ENCODE measurements at regions not wholly inside any gene's neighbourhood (a gene's known extent, or its start where the extent isn't known, plus 50 kb on each side); places are given as distances from the start of the nearest gene placed in this dataset.

DNA sequence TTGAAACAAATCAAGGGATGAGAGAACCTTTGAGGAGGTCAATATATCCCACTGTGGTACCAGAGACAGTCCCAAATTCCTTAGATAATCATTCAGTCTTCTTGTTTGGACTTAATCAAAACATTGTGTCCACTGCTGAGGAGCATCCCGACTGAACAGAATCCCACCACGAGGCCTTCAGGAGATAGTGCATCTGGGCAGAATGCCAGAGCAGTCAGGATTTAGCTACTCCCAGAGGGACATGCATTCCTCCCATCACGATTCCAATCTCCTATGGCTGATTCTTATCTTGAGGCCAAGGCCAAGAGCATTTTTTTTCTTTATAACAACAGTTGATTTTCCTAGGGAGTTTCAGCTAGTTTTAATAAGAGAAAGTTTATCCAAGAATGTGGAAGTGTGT is 87.4 kb upstream of the COX10 start (continued):
- TF ChIP-seq EMX1 (CRISPR knock-in tag; IDR thresholded peaks at IDR 0.05) = no peak

DNA sequence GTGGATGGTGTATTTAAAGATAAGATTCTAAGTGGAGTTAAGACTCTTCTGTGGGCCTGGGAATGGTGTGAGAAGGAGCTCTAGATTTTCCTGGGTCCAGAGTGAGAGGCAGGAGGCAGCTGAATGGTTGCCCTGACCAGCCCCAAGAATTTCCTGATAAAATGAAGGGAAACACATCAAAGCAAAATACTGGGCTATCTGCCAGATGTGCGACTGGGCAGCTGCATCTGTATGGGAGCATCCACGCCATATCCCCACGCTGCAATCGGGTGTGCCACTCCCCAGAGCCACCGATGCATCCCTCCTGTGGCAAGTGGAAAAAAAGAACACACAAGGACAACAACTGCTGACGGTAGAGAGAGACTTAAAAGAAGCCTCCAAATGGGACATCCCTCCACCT is 84.3 kb upstream of the COX10 start:
- POLR2A ChIA-PET = no interaction called here
- DNase-seq (ENCODE audit: low spot score) (no peak), ATAC-seq (no peak)
- Mint-ChIP-seq H3K4me3 (no peak overlapping the region), H3K36me3 (no peaks in the 10 kb centered on the region), H3K9me3 (peaks cover 7% of the 10 kb centered on the region; the same call in 1 of the 2 replicates), H3K27me3 (ENCODE audit: low read depth) (no peaks in the 10 kb centered on the region), H3K4me1 (peaks cover 19% of the 10 kb centered on the region), H3K27ac (no peak overlapping the region)
- TF ChIP-seq, protein P1, sequence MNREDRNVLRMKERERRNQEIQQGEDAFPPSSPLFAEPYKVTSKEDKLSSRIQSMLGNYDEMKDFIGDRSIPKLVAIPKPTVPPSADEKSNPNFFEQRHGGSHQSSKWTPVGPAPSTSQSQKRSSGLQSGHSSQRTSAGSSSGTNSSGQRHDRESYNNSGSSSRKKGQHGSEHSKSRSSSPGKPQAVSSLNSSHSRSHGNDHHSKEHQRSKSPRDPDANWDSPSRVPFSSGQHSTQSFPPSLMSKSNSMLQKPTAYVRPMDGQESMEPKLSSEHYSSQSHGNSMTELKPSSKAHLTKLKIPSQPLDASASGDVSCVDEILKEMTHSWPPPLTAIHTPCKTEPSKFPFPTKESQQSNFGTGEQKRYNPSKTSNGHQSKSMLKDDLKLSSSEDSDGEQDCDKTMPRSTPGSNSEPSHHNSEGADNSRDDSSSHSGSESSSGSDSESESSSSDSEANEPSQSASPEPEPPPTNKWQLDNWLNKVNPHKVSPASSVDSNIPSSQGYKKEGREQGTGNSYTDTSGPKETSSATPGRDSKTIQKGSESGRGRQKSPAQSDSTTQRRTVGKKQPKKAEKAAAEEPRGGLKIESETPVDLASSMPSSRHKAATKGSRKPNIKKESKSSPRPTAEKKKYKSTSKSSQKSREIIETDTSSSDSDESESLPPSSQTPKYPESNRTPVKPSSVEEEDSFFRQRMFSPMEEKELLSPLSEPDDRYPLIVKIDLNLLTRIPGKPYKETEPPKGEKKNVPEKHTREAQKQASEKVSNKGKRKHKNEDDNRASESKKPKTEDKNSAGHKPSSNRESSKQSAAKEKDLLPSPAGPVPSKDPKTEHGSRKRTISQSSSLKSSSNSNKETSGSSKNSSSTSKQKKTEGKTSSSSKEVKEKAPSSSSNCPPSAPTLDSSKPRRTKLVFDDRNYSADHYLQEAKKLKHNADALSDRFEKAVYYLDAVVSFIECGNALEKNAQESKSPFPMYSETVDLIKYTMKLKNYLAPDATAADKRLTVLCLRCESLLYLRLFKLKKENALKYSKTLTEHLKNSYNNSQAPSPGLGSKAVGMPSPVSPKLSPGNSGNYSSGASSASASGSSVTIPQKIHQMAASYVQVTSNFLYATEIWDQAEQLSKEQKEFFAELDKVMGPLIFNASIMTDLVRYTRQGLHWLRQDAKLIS (CRISPR knock-in tag; IDR thresholded peaks at IDR 0.05; ENCODE audit: borderline replicate concordance) = no peak
- TF ChIP-seq ZNF263 (CRISPR knock-in tag; IDR thresholded peaks at IDR 0.05; ENCODE audit: low read depth) (no peak), ATF1 (CRISPR knock-in tag; IDR thresholded peaks at IDR 0.05) (no peak), RELA (CRISPR knock-in tag; IDR thresholded peaks at IDR 0.05; ENCODE audit: borderline replicate concordance) (no peak), RORB (CRISPR knock-in tag; IDR thresholded peaks at IDR 0.05) (no peak), KAT7 (CRISPR knock-in tag; IDR thresholded peaks at IDR 0.05; ENCODE audit: borderline replicate concordance) (no peak)
- CTCF ChIA-PET = interaction anchor here (1.1 kb wide), 1 partner anchor 46 kb away, joined by 3 read pairs; no protein-coding TSS in a partner anchor

DNA sequence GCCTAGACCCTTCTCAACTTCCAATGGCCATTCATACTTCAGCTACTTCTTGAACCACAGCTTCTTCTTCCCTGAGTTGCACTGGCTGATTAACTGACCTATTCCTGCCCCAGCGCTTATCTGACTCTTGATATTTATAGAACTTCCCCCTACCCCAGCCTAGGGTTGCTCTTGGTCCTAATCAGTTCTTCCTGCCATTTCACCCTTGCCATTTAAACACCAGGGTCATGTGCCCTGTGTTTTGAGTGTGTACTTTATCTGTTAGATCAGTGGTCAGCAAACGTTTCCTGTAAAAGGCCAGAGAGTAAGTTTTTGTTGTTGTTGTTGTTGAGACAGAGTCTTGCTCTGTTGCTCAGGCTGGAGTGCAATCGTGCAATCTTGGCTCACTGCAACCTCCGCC is 82.4 kb upstream of the COX10 start:
- no peaks in the 10 kb centered on the region for H3K27me3 Mint-ChIP-seq (ENCODE audit: low read depth)
- peaks cover 22% of the 10 kb centered on the region for H3K4me1 Mint-ChIP-seq
- POLR2A ChIA-PET = no interaction called here
- no peak for TF ChIP-seq ARID4B (CRISPR knock-in tag; IDR thresholded peaks at IDR 0.05; ENCODE audit: borderline replicate concordance)
- TF ChIP-seq SP1 (CRISPR knock-in tag; conservative IDR thresholded peaks at IDR 0.05) = no peak
- no peak for TF ChIP-seq ZSCAN18 (CRISPR knock-in tag; IDR thresholded peaks at IDR 0.05)
- TF ChIP-seq, protein P2, sequence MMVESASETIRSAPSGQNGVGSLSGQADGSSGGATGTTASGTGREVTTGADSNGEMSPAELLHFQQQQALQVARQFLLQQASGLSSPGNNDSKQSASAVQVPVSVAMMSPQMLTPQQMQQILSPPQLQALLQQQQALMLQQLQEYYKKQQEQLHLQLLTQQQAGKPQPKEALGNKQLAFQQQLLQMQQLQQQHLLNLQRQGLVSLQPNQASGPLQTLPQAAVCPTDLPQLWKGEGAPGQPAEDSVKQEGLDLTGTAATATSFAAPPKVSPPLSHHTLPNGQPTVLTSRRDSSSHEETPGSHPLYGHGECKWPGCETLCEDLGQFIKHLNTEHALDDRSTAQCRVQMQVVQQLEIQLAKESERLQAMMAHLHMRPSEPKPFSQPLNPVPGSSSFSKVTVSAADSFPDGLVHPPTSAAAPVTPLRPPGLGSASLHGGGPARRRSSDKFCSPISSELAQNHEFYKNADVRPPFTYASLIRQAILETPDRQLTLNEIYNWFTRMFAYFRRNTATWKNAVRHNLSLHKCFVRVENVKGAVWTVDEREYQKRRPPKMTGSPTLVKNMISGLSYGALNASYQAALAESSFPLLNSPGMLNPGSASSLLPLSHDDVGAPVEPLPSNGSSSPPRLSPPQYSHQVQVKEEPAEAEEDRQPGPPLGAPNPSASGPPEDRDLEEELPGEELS (CRISPR knock-in tag; IDR thresholded peaks at IDR 0.05) = no peak
- no peak for TF ChIP-seq FOXJ3 (CRISPR knock-in tag; IDR thresholded peaks at IDR 0.05; ENCODE audit: borderline replicate concordance)
- no peak for TF ChIP-seq ATF3 (CRISPR knock-in tag; conservative IDR thresholded peaks at IDR 0.05)
- TF ChIP-seq CBFB (CRISPR knock-in tag; IDR thresholded peaks at IDR 0.05; ENCODE audit: low read depth) = no peak
- no peak for TF ChIP-seq RORB (CRISPR knock-in tag; IDR thresholded peaks at IDR 0.05)
- TF ChIP-seq ZNF423 (CRISPR knock-in tag; IDR thresholded peaks at IDR 0.05) = no peak
- TF ChIP-seq ZNF232 (CRISPR knock-in tag; IDR thresholded peaks at IDR 0.05) = no peak
- TF ChIP-seq TEAD4 (CRISPR knock-in tag; IDR thresholded peaks at IDR 0.05) = no peak
- no peak for TF ChIP-seq OVOL2 (CRISPR knock-in tag; IDR thresholded peaks at IDR 0.05; ENCODE audit: borderline replicate concordance)
- TF ChIP-seq FOXP1 (CRISPR knock-in tag; IDR thresholded peaks at IDR 0.05; ENCODE audit: borderline replicate concordance) = no peak
- TF ChIP-seq NR3C1 (CRISPR knock-in tag; conservative IDR thresholded peaks at IDR 0.05; ENCODE audit: low read depth) = no peak
- no peak for TF ChIP-seq ZNF121 (CRISPR knock-in tag; IDR thresholded peaks at IDR 0.05)

More for the DNA sequence above, 82.4 kb upstream of the COX10 start:
- no peak overlapping the region for H3K4me3 Mint-ChIP-seq
- DNase-seq (ENCODE audit: low spot score) (no peak), ATAC-seq (no peak)
- no peak overlapping the region for H3K27ac Mint-ChIP-seq
- CTCF ChIA-PET = no interaction called here
- H3K36me3 Mint-ChIP-seq = no peaks in the 10 kb centered on the region
- peaks cover 3% of the 10 kb centered on the region for H3K9me3 Mint-ChIP-seq

Data from WTC11 (cell line).